DMS79 (cell line): ENCODE measurements at regions not wholly inside any gene's neighbourhood (a gene's known extent, or its start where the extent isn't known, plus 50 kb on each side); places are given as distances from the start of the nearest gene placed in this dataset.
"Not testable (repeated sequence)": the region's sequence is repeated elsewhere in the genome, so short reads cannot be mapped to it uniquely, and the experiment has no call there.

Experiments used
- DNase-seq: peaks from one replicate; lab custom pipeline; 2025; lab: John Stamatoyannopoulos, UW

GRCh38 chr9:75461183-75461582 lies 372.9 kb downstream of the OSTF1 start:
- DNase-seq: no peak

GRCh38 chr9:75462866-75463265 lies 374.6 kb downstream of the OSTF1 start:
- DNase-seq: no peak

GRCh38 chr9:75463871-75464270 lies 375.6 kb downstream of the OSTF1 start:
- no peak for DNase-seq

- DNase-seq: no peak
These were observed 376.4 kb downstream of the OSTF1 start for GRCh38 chr9:75464726-75465125.

- no peak for DNase-seq
These were observed 378.8 kb downstream of the OSTF1 start for GRCh38 chr9:75467142-75467541.

GRCh38 chr9:75471549-75472114 lies 383.3 kb downstream of the OSTF1 start:
- no peak for DNase-seq

- no peak for DNase-seq
These were observed 394.3 kb downstream of the OSTF1 start for GRCh38 chr9:75482566-75482965.

- DNase-seq: no peak
These were observed 395.3 kb downstream of the OSTF1 start for GRCh38 chr9:75483636-75484035.

GRCh38 chr9:75487856-75488718 lies 399.8 kb downstream of the OSTF1 start:
- no peak for DNase-seq

GRCh38 chr9:75488719-75489110 lies 400.4 kb downstream of the OSTF1 start:
- no peak for DNase-seq

- no peak for DNase-seq
These were observed 400.1 kb upstream of the PCSK5 start for GRCh38 chr9:75490326-75490725.

- no peak for DNase-seq
These were observed 398.9 kb upstream of the PCSK5 start for GRCh38 chr9:75491533-75491932.

- DNase-seq: no peak
These were observed 390.7 kb upstream of the PCSK5 start for GRCh38 chr9:75499812-75500211.

- DNase-seq: no peak
These were observed 390.0 kb upstream of the PCSK5 start for GRCh38 chr9:75500479-75500878.

GRCh38 chr9:75500940-75501339 lies 389.5 kb upstream of the PCSK5 start:
- not testable (repeated sequence) for DNase-seq

GRCh38 chr9:75504721-75505120 lies 385.8 kb upstream of the PCSK5 start:
- DNase-seq: no peak

GRCh38 chr9:75505654-75506053 lies 384.8 kb upstream of the PCSK5 start:
- no peak for DNase-seq

- no peak for DNase-seq
These were observed 361.0 kb upstream of the PCSK5 start for GRCh38 chr9:75529463-75529862.

GRCh38 chr9:75531588-75531987 lies 358.9 kb upstream of the PCSK5 start:
- no peak for DNase-seq

- no peak for DNase-seq
These were observed 358.0 kb upstream of the PCSK5 start for GRCh38 chr9:75532233-75533050.

GRCh38 chr9:75539523-75539922 lies 350.9 kb upstream of the PCSK5 start:
- DNase-seq: no peak

GRCh38 chr9:75540185-75540584 lies 350.3 kb upstream of the PCSK5 start:
- DNase-seq: no peak

- DNase-seq: no peak
These were observed 348.7 kb upstream of the PCSK5 start for GRCh38 chr9:75541734-75542133.
